Vagina (tissue), 2 donors: ENCODE measurements at regions not wholly inside any gene's neighbourhood (a gene's known extent, or its start where the extent isn't known, plus 50 kb on each side); places are given as distances from the start of the nearest gene placed in this dataset.

Source experiments
- CTCF ChIP-seq, 3 experiments: fragments of 450-650 bp in 2 of 3; fragments of 200-600 bp in 1 of 3; sonication (generic) in 1 of 3; IDR thresholded peaks; one replicate each; pipeline ENCODE4 v1.5.1; 2017 to 2019; ENCODE audit warnings: antibody characterized with exemption in 3 of 3, mild to moderate bottlenecking in 2 of 3, moderate library complexity in 2 of 3
- POLR2A ChIP-seq, 2 donors: fragments of 450-650 bp; IDR thresholded peaks; one replicate each; pipeline ENCODE4 v1.6.1; 2017; ENCODE audit warnings: antibody characterized with exemption in 2 of 2, mild to moderate bottlenecking in 2 of 2, moderate library complexity in 2 of 2
- POLR2AphosphoS5 ChIP-seq, 2 donors: sonication (generic); formaldehyde crosslinking; IDR thresholded peaks; one replicate each; pipeline ENCODE4 v1.9.0; 2017; ENCODE audit warnings: antibody characterized with exemption in 2 of 2, mild to moderate bottlenecking in 2 of 2, low read depth in 1 of 2; ENCODE audit not compliant: insufficient read depth in 1 of 2

- no peak for TF ChIP-seq POLR2A (IDR thresholded peaks at IDR 0.05)
- no peak for TF ChIP-seq CTCF (IDR thresholded peaks at IDR 0.05)
- no peak for TF ChIP-seq POLR2AphosphoS5 (IDR thresholded peaks at IDR 0.05; ENCODE audit: insufficient read depth in 1 of 2, low read depth in 1 of 2)
Measured at GRCh38 chr7:84666651-84667050, 472.1 kb upstream of the SEMA3A start.
